HG02852 (cell line): ENCODE measurements at regions not wholly inside any gene's neighbourhood (a gene's known extent, or its start where the extent isn't known, plus 50 kb on each side); places are given as distances from the start of the nearest gene placed in this dataset.

Experiments
- ATAC-seq: cut with Tn5 transposase; IDR thresholded peaks from one replicate; pipeline ENCODE4 v1.9.1; 2021; ENCODE audit warnings: mild to moderate bottlenecking, moderate library complexity; ENCODE audit not compliant: unreplicated experiment

DNA sequence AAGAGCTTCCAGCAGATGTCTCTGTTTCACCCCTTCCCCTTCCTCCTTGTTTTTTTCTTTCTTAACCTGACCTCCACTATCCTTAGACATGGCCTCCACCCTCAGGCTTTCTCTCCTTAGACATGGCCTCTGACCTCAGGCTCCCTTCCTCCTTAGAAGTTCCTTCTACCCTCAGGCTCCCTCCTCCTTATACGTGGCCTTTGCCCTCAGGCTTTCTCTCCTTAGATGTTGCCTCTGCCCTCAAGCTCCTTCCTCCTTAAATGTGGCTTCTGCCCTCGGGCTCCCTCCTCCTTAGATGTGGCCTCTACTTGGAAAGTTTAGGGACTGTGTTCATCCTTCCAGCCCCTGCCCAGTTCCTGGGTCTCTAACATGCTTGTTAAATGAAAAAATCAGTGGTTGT lies 180.4 kb upstream of the S1PR3 start:
- no peak for ATAC-seq

DNA sequence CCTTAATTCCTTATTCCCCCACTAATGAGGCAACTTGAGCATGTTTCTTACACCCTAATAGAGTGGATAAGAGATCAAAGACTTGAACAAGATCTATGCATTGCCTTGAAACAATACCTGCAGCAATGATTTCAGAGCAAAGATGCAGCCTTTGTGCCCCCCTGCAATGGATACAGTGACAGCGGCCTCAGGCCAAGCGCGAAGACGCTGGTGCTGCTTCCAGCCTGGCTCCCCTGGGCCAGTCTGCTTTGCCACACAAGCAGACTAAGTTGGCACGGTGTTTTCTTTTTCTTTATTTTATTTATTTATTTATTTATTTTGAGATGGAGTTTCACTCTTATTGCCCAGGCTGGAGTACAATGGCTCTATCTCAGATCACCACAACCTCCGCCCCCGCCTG lies 179.8 kb upstream of the S1PR3 start:
- no peak for ATAC-seq

DNA sequence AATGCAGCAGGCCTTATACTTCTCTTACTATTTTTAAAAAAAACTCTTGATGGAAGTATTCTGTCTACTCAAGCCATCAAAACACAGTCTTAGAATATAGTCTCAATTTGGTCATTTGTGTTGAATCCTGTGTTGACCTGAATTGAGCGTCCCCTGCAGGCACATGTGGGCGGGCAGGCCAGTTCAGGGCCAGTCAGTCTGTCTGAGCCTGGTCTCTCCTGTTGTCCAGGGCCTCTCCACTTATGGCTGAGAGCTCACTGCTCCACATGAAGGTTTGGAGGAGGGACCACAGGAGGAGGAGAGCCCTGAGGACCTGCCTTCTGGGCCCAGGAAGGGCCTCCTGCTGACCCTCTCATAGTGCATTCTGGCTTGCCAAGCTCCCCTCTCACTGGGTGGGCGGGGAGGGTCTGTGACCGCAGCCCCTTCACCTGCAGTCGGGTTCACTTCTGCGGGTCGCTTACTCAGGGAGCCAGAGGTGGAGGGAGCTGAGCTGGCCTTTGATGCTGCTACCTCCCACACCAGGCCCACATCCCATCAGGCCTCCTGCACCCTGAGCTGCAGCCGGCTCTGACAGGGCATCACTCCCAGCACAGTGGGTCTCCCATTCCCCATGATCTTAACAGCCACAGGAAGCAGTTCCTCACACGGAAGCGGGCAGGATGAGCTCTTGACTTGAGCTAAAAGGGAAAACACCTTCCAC lies 178.2 kb upstream of the S1PR3 start:
- no peak for ATAC-seq

DNA sequence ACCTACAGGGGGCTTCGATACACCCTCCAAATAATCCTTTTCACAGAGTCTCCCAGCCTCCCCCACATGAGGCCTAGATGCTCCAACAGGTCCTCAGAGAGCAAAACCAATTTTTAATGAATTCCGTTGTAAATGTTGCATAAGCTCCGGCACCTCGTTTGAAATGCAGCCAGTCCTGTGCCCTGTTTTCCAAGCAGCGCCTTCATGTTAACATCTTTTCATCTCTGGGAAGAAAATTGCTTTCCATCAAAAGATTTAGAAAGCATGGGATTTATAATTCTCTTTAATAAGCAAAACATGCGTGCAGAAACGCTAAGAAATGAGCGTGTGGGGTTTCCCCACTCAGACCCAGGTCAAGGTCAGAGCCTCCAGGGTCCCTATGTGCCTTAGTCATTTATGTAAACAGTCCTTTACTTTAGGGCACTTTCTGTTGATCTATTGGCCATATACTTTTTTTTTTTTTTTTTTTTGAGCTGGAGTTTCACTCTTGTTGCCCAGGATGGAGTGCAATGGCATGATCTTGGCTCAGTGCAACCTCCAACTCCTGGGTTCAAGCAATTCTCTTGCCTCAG lies 177.5 kb upstream of the S1PR3 start:
- no peak for ATAC-seq

DNA sequence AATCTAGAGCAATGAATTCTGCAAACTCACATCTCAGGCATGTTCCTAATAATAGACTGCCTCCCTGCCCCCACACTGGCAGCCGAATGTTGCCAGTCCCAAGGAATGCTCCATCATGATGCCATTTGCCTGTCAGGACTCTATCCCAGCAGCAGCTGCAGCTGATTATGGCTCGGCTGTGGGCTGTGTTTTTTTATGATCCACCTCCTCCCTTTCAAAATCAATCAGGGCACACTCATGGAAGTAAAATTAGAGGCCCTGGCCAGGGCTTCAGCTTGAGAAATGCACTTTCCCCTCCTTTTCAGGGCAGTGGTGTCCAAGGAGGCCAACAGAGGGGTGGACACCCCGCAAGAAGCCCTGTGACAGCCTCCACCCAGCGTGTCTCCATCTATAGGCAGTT lies 176.7 kb upstream of the S1PR3 start:
- ATAC-seq, result no peak

- ATAC-seq, result no peak
These were observed 175.1 kb upstream of the S1PR3 start for GRCh38 chr9:88816141-88816540.

GRCh38 chr9:88816591-88816990 lies 174.7 kb upstream of the S1PR3 start:
- ATAC-seq, result no peak

- no peak for ATAC-seq
These were observed 173.6 kb upstream of the S1PR3 start for GRCh38 chr9:88817628-88818027.

DNA sequence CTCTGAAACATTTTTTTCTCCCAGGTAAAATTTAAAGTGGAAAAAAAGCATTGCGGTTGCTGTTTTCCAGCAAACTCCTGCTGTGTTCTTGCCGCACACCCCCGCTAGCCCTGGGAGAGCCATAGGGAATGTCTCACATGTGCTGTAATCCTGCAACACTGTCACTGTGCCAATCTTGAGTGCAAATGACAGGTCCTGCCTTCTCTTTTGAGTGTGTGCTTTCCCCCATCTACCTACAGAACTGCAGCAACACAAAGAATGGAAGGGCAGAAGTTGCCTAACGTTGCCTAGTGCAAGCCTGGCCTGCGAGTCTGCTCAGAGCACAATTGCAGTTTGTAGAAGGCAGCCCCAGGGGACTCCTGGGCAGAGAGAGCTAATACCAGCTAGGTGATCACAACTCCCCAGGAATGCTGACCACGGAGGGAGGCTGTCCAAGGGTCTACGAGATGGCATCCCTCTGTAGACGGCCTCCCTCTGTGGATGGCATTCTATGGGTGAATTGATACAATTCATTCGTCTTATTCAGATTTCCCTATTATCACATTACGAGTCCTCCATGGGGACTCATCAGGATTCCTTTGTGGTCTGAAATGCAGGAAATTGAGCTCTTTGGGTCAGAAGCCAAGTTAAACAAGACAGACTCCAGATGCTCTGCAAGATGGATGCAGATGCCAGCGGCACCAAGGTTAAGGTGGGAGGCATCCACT lies 172.6 kb upstream of the S1PR3 start:
- ATAC-seq, result no peak

GRCh38 chr9:88819476-88819875 lies 171.8 kb upstream of the S1PR3 start:
- no peak for ATAC-seq

GRCh38 chr9:88820055-88820454 lies 171.2 kb upstream of the S1PR3 start:
- no peak for ATAC-seq

DNA sequence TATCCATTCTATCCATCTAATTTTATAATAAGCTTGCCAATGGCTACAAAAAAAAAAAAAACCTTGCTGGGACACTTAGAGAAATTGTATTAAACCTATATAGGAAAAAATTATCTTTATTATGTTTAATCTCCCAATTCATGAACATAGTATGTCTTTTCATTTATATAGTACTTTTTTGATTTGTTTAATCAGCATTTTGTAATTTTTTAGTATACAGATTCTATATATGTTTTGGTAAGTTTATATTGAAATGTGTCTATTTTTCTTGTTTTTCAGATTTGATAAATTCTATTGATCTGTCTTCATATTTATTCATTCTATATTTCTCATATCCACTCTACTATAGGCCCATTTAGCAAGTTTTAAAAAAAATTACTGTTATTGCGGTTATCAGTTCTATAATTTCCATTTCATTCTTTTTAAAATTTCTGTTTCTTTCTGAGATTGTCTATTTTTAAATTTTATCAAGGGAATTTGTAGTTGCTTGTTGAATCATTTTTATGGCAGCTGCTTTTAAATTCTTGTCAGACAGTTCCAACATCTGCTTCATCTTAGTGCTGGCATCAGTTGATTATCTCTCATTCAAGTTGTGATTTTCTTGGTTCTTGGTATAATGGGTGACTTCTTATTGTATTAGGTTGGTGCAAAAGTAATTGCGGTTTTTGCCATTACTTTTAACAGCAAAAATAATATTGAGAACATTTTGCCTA lies 170.1 kb upstream of the S1PR3 start:
- ATAC-seq, result no peak

- ATAC-seq, result no peak
These were observed 169.5 kb upstream of the S1PR3 start for GRCh38 chr9:88821746-88822106.

- no peak for ATAC-seq
These were observed 166.6 kb upstream of the S1PR3 start for GRCh38 chr9:88824711-88825110.

DNA sequence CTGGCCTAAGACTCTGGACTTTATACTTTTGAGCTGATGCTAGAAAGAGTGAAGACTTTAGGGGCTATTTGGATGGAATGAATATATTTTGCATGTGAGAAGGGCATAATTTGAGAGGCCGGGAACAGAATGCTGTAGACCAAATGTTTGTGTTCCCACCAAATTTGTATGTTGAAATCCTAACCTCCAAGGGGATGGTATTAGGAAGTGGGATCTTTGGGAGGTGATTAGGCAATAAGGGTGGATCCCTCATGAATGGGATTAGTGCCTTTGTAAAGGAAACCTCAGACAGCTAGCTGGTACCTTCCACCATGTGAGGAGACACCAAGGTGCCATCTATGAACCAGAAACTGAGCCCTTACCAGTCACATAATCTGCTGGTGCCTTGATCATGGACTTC lies 165.1 kb upstream of the S1PR3 start:
- ATAC-seq, result no peak

GRCh38 chr9:88826771-88827181 lies 164.5 kb upstream of the S1PR3 start:
- ATAC-seq, result no peak

DNA sequence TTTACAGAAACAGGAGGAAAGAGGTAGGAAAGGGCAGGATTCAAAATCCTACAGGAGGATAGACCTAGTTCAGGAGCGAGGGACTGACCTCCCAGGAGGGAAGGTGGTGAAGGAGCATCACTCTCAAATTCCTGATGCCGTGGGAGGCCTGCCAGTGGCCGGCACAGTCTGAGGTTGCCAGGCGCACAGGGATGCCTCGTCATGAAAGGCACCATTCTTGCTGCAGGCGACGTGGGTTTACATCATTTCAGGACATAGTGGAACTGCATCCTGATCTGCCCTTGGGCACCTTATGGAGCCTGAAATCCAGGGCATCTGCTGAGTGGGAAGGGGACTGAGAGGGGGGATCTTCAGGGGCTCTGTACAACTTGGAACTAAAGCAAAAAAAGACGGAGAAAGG lies 163.2 kb upstream of the S1PR3 start:
- ATAC-seq, result no peak

DNA sequence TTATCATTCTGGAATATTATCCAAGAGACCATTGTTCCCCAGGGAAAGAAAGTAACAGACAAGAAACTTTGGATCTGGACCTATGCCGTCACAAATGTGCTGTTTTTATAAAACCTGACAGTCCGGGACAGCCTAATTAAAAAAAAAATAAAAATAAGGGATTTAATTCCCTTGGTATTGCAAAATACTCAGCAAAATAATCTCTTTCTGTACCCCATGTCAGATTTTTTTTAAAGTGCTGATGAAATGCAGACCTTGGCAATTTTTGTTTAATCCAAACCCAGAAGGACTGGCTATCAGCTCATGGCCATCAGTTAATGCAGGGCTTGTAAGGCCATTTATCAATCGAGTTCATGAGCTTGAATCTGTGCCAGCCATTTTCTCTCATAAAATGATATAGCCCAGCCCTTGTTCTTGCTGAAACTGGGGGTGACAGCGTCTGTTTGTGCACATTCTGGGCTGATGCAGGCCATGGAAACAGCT lies 162.7 kb upstream of the S1PR3 start:
- ATAC-seq, result no peak

GRCh38 chr9:88829276-88829675 lies 162.0 kb upstream of the S1PR3 start:
- peak; percentile 68 for ATAC-seq

GRCh38 chr9:88831713-88832407 lies 159.4 kb upstream of the S1PR3 start:
- no peak for ATAC-seq

DNA sequence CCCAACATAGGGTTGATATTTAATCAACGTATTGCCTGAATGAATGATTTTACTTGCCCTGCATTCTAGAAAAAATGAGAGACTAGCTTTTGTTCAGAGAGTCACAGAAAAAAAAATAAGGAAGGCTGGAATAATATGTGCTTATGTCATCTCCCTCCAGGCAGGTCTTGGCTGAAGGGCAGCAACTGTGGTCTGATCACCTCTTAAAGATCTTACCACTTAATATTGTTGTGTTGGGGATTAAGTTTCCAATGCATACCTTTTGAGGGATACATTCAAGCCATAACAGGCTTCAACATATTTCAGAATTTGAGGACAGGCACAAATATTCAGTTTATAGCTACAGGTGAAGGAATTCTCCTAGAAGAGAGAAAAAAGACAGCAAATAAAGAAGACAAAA lies 157.3 kb upstream of the S1PR3 start:
- no peak for ATAC-seq
